GM18870 (cell line): ENCODE measurements at regions not wholly inside any gene's neighbourhood (a gene's known extent, or its start where the extent isn't known, plus 50 kb on each side); places are given as distances from the start of the nearest gene placed in this dataset.

Experiments used
- ATAC-seq: cut with Tn5 transposase; IDR thresholded peaks from one replicate; pipeline ENCODE4 v1.9.1; 2021; ENCODE audit warnings: moderate library complexity; ENCODE audit not compliant: unreplicated experiment

DNA sequence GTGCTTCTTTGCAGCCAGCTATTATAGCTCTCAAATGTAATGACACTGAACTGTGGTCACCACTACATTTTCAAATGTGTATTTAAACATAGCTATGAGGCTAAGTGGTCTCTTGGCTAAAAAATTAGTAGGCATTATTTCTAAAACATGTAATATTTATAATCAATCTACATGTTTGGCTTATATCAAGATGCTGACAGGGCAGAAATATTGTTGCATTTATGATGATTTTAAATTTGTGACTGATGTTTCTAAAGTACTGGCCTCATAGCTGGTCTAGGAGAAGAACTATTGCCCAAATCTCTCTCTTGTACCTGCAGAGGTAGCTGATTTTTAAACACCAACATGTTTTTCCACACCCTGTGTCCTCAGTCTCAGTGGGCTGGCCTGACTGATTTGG lies 298.2 kb downstream of the PAX1 start:
- ATAC-seq: no peak

GRCh38 chr20:22001886-22002285 lies 296.4 kb downstream of the PAX1 start:
- no peak for ATAC-seq

DNA sequence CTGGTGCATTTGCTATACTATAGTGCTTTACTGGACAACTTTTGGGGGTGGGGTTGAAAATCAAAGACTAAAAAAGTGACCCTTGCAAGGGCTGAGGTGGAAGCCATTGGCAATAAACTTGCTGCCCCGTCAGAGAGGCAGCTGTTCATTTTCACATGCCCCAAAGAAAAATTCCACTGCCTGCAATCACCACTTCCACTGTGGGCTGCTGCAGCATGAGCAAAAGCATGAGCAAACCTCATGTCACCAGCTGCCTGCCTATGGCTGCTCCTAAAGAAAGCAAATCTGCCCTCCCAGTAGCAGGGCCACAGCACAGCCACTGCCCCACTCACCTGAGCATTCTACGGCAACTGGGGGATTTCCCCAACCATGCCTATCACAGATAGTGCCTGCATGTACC lies 290.0 kb downstream of the PAX1 start:
- no peak for ATAC-seq

GRCh38 chr20:21994203-21994602 lies 288.7 kb downstream of the PAX1 start:
- ATAC-seq: no peak

- ATAC-seq: no peak
Measured at GRCh38 chr20:21982559-21982958, 277.1 kb downstream of the PAX1 start.

- ATAC-seq: no peak
Measured at GRCh38 chr20:21981597-21982344, 276.3 kb downstream of the PAX1 start.

DNA sequence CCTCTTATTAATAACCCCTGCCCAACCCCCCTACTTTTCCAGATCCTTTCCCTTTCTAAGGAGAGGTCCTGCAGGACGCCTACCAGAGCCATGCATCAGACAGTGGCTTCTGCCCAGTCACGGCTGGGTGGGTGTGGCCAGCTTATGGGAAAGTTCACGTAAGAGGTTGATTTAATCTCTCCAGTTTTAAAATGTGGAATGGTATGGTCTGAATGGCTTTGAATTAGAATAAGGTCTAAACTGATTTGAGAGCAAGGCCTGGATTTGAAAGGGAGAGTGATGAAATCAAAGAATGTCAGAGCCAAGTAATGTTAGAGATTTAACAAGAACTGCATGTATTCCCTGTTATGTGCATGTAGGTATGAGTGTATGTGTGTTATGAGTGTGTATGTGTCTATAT lies 275.7 kb downstream of the PAX1 start:
- ATAC-seq: no peak

- no peak for ATAC-seq
Measured at GRCh38 chr20:21971436-21971835, 266.0 kb downstream of the PAX1 start.

DNA sequence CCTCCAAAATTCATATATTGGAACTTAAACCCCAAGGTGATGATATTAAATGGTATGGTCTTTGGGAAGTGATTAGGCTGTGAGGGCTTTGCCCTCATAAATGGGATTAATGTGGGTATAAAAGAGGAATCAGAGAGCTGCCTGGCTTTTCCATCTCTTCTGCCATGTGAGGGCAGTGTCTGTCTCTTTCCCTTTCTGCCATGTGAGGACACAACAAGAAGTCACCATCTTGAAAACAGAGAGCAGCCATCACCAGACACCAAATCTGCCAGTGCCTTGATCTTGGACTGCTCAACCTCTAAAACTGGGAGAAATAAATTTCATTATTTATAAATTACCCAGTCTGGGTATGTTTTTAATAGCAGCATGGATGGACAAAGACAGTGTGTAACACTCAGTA lies 263.0 kb downstream of the PAX1 start:
- ATAC-seq: no peak

- ATAC-seq: no peak
Measured at GRCh38 chr20:21967481-21967880, 262.0 kb downstream of the PAX1 start.

- ATAC-seq: no peak
Measured at GRCh38 chr20:21956591-21956990, 251.1 kb downstream of the PAX1 start.

DNA sequence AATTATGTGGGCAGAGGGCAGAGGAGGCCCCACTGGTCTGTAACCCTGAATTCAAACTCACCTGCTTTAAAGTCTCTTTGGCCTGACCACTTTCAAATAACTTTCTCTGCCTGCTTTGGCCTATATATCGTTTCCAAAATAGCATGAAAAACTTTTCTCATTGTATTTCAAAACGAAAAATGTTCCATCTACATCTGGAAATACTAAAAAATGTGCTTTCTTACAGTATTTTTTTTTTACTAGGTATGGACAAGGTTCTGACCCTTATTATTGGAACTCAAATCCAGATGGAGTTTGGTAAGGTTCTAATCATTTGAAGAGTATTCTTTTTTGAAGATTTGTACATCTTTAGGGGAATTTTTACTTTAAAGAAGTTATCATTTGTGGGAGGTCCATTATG lies 241.9 kb downstream of the PAX1 start:
- no peak for ATAC-seq

- ATAC-seq: no peak
Measured at GRCh38 chr20:21944227-21944626, 238.8 kb downstream of the PAX1 start.

DNA sequence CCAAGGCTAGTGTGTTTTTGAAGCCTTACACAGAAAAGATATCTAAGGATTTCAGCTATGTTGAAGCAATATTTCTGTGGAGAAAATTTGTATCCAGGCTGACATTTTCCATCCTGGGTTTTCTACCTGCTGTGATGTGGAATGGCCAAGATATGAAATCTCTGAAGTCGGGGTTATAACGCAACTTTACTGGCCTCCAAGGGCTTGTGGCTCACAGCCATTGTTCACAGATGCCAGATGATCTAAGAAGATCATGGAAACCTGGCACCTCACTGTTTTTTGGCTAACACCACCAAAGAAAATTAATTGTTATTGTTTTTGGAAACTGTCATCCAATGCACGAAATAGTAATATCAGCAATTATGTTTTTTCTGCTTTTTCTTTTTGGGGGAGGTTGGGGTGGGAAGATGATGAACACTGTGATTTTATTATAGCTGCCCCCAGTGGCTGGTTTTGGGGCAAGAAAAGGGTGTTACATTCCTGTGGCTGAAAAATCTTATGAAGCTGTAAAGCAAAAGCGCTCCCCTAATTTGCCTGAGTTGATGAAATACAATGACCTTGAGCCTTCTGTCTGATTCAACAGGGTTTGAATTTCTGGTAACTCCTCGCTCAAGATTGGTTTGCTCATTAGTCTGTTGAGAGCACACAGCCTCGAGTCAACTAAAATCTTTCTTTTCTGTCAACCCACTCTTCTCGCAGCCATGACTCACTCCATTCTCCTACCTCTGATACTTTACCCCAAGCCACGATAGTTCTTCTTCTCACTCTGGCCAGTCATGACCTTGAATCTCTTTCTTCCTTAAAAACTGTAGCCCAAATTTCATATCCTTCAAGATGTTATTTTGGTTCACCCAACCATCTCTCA lies 236.7 kb downstream of the PAX1 start:
- no peak for ATAC-seq

DNA sequence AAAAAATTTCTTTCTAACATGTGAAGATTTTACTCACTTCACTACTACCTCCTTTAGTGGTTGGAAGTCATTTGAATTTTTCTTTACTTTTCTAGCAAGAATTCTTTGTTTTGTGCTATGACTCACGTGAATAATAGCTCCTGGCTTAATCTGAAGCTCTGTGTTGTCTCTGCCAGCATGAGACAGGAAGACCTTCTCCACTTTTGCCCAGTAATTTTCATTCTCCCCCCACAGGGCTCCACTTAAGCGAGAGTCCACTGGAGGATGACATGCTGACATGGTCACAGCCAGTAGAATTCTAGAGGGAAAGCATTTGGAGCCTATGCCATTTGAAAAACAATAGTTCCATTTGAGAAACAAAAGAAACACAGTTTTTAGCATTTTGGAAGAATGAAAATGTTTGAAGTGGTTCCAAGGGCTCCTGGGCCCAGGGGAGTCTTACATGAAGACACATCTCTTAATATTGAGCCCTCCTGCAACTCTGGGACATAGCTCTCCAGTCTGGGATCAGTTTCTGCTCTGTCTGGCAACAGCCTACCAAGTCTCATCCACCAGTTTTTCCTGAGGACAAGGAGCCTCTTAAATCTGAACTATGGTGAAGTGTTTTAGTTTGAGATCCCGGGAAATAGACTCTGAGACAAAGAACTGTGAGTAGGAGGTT lies 231.4 kb downstream of the PAX1 start:
- no peak for ATAC-seq

DNA sequence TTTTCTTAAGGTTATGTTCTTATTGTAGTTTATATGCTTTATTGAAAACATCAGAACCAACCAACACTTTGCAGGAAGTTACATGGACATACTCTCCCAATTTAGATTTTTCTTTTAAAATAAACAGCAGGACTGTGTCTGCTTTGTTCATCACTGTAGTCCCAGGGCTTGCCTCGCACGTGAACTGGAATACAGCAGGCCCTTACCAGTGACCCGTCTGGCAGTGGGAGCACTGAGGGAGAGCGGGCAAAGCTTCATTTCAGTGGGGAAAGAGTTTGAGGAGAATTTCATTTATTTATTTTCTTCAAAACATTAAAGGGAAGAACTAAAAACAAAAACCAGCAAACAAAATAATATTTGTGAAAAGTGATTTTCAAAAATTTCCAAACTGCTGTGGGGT lies 230.8 kb downstream of the PAX1 start:
- no peak for ATAC-seq

DNA sequence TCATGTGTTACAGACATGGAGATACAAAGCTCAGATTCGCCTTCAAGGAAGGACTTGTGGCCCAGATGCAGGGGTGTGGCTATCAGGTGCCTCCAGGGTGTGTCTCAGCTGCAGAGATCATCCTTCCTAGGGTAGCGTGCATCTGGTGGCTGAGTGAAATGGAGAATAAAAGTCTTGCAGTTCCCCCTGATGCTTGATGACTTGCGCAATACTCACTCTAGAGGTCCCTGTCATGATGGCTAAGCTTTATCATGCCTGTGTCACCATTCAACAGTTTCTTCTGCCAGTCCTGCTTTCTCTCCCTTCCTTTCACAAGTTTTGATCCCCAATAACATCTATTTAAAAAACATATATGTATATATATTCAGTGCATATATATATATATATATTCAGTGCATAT lies 228.1 kb downstream of the PAX1 start:
- ATAC-seq: no peak

DNA sequence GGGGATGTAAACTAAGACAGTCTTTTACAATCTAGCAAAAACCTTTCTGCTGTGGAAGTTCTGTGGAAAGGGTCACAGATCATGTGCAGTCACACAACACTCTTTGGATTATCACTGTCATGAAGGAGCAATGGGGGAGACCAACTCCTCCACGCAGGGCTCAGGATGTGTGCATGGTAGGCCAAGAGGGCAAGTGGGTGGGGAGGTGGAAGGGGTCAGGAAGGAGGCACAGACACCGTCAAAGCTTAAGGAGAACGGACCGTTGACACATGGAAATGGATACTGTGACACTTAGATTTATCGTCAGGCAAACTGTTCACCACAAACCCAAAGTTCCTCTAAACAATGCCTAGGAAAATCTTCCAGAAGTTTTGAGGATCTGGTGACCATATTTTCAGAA lies 215.8 kb downstream of the PAX1 start:
- ATAC-seq: no peak

GRCh38 chr20:21920211-21920610 lies 214.7 kb downstream of the PAX1 start:
- no peak for ATAC-seq

GRCh38 chr20:21918398-21918797 lies 212.9 kb downstream of the PAX1 start:
- ATAC-seq: no peak

DNA sequence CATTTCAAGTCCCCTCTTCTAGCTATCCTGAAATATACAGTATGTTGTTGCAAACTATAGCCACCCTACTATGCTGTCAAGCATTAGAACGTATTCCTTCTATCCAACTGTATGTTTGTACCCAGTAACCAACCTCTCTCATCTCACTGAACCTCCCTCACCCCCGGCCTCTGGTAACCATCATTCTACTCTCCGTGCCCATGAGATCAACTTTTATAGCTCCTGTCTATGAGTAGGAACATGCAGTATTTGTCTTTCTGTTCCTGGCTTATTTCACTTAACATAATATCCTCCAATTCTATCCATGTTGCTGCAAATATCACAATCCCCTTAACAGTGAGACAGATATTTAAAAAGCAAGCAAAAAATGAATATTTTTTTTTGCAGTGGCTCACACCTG lies 196.9 kb downstream of the PAX1 start:
- no peak for ATAC-seq
